ENCODE measurements at regions not wholly inside any gene's neighbourhood (a gene's known extent, or its start where the extent isn't known, plus 50 kb on each side); places are given as distances from the start of the nearest gene placed in this dataset.

DNA sequence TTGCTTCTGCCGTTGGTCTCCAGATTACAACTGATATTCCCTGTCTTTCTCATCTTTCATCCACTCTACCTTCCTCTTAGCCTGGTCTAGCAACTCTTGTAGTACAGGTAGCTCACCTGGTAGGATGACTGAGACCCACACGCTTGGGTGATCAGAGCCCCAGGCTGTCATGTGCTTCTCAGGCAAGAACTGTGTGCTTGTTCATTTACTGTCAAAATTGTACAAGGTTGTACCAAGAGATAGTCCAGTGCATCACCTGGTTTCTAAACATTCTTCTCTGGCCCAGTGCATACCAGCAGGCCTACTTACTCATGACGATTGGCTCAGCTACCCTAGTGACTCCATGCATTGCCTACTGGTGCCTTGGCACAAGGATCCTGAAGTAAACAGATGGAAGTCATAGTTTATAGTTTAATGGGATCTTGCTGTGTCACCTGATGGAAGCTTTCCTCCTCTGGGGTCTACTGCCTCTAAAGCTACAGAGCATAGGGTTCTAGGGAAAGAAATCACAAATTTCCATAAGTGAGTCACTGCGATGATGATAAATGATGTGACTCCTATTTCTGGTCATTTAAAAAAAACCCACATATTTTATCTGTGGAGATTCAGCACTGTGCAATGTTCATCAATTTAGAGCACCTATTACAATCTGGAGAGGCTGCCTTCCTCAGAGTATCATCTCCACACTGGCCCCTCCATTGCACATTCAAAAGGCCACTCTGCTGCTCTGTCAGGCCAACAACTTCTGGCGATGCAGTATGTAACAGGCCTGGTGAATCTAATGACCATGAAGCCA, 481.8 kb upstream of the MEIS1 start:
- DNase-seq (no peak), ATAC-seq (ENCODE audit: insufficient read depth, low read depth) (no peak)
- H3K4me1 ChIP-seq (ENCODE audit: insufficient read depth, low read length) = no peaks in the 10 kb centered on the region
- H4K20me1 ChIP-seq (ENCODE audit: insufficient read depth, low read length) = no peaks in the 10 kb centered on the region
- H3K27ac ChIP-seq (ENCODE audit: low read length) = no peak overlapping the region
- no peaks in the 10 kb centered on the region for H3K27me3 ChIP-seq (ENCODE audit: insufficient read depth, low read length, poor library complexity)
- no peaks in the 10 kb centered on the region for H3K79me2 ChIP-seq (ENCODE audit: insufficient read depth, low read length)
- no peak overlapping the region for H2AFZ ChIP-seq (ENCODE audit: low read depth, low read length)
- no peak overlapping the region for H3K4me3 ChIP-seq (ENCODE audit: low read depth in 1 of 2, low read length in 2 of 2)
- H3K9ac ChIP-seq (ENCODE audit: low read depth, low read length) = no peak overlapping the region
- H3K9me3 ChIP-seq (ENCODE audit: insufficient read depth, low read length, severe bottlenecking) = no peaks in the 10 kb centered on the region
- TF ChIP-seq EZH2 (IDR thresholded peaks at IDR 0.05; ENCODE audit: borderline replicate concordance, low read depth, low read length, severe bottlenecking) = no peak
- TF ChIP-seq, protein P1, sequence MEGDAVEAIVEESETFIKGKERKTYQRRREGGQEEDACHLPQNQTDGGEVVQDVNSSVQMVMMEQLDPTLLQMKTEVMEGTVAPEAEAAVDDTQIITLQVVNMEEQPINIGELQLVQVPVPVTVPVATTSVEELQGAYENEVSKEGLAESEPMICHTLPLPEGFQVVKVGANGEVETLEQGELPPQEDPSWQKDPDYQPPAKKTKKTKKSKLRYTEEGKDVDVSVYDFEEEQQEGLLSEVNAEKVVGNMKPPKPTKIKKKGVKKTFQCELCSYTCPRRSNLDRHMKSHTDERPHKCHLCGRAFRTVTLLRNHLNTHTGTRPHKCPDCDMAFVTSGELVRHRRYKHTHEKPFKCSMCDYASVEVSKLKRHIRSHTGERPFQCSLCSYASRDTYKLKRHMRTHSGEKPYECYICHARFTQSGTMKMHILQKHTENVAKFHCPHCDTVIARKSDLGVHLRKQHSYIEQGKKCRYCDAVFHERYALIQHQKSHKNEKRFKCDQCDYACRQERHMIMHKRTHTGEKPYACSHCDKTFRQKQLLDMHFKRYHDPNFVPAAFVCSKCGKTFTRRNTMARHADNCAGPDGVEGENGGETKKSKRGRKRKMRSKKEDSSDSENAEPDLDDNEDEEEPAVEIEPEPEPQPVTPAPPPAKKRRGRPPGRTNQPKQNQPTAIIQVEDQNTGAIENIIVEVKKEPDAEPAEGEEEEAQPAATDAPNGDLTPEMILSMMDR (IDR thresholded peaks at IDR 0.05; ENCODE audit: borderline replicate concordance, extremely low read depth, low read length, poor library complexity, severe bottlenecking) = no peak
- H3K4me2 ChIP-seq (ENCODE audit: insufficient read depth, low read length) = no peak overlapping the region
- no peaks in the 10 kb centered on the region for H3K36me3 ChIP-seq (ENCODE audit: insufficient read depth, low read length)

DNA sequence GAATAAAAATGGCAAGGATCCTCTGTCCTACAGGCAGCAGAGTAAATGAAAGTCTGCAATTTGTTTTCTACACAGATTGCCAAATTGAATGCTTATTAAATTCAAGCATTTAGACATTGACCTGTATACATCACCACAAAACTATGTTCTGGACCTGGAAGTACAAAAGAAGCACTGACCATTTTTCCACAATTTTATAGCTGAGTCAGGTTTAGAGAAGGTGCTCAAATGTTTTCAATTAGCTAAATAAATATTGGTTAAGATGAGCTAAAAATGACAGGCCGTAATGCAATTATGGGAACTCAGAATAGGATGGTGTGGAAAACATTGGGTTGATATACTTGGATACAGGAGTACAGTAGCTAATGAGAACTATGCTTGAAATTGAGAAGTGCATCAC, 490.7 kb upstream of the MEIS1 start:
- TF ChIP-seq, protein P1 (IDR thresholded peaks at IDR 0.05; ENCODE audit: borderline replicate concordance, extremely low read depth, low read length, poor library complexity, severe bottlenecking) = no peak
- no peak for TF ChIP-seq EZH2 (IDR thresholded peaks at IDR 0.05; ENCODE audit: borderline replicate concordance, low read depth, low read length, severe bottlenecking)

DNA sequence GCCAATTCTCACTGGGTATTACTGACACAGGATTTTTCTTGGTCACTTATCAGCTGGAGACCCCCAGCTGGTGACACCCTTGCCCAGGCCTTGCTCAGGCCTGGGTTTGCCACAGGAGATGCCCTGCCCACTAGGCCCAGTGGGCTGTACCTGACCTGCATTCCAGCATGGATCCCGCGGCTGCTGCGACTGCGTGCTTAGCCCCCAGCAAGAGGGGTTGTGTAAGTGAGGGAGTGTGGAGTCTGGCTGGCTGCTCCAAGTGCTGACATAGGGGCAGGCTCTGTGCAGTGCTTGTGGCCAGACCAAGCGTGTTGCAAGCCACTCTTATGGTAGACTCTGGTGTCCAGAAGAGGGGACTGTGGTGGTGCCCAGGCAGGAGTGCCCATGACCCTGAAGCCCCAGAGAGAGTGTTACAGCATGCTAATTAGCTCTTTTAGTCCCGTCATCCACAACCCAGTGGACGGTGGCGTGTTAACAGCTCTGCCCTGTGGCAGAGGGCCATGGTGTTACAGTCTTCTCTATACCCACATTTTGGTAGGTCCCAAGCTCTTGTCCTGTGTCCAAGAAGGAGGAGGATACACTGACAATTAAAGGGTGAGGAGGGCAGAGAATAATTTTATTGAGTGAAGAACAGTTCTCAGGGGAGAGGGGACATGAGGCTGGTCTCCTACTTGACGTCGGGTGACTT, 491.7 kb upstream of the MEIS1 start:
- no peaks in the 10 kb centered on the region for H3K27me3 ChIP-seq (ENCODE audit: insufficient read depth, low read length, poor library complexity)
- no peak overlapping the region for H3K4me3 ChIP-seq (ENCODE audit: low read depth in 1 of 2, low read length in 2 of 2)
- no peaks in the 10 kb centered on the region for H3K4me1 ChIP-seq (ENCODE audit: insufficient read depth, low read length)
- no peaks in the 10 kb centered on the region for H3K79me2 ChIP-seq (ENCODE audit: insufficient read depth, low read length)
- no peaks in the 10 kb centered on the region for H3K36me3 ChIP-seq (ENCODE audit: insufficient read depth, low read length)
- peaks cover 2% of the 10 kb centered on the region for H3K9me3 ChIP-seq (ENCODE audit: insufficient read depth, low read length, severe bottlenecking)
- H3K9ac ChIP-seq (ENCODE audit: low read depth, low read length) = no peak overlapping the region
- TF ChIP-seq EZH2 (IDR thresholded peaks at IDR 0.05; ENCODE audit: borderline replicate concordance, low read depth, low read length, severe bottlenecking) = no peak
- no peak for DNase-seq
- no peak for ATAC-seq (ENCODE audit: insufficient read depth, low read depth)
- H3K27ac ChIP-seq (ENCODE audit: low read length) = no peak overlapping the region
- H2AFZ ChIP-seq (ENCODE audit: low read depth, low read length) = no peak overlapping the region
- no peak overlapping the region for H3K4me2 ChIP-seq (ENCODE audit: insufficient read depth, low read length)
- no peaks in the 10 kb centered on the region for H4K20me1 ChIP-seq (ENCODE audit: insufficient read depth, low read length)

More for the DNA sequence above, 490.7 kb upstream of the MEIS1 start:
- H2AFZ ChIP-seq (ENCODE audit: low read depth, low read length) = no peak overlapping the region
- no peak overlapping the region for H3K27ac ChIP-seq (ENCODE audit: low read length)
- DNase-seq (no peak), ATAC-seq (ENCODE audit: insufficient read depth, low read depth) (no peak)
- H3K4me1 ChIP-seq (ENCODE audit: insufficient read depth, low read length) = no peaks in the 10 kb centered on the region
- no peak overlapping the region for H3K4me3 ChIP-seq (ENCODE audit: low read depth in 1 of 2, low read length in 2 of 2)
- no peak overlapping the region for H3K4me2 ChIP-seq (ENCODE audit: insufficient read depth, low read length)
- no peaks in the 10 kb centered on the region for H4K20me1 ChIP-seq (ENCODE audit: insufficient read depth, low read length)
- H3K9ac ChIP-seq (ENCODE audit: low read depth, low read length) = no peak overlapping the region
- H3K9me3 ChIP-seq (ENCODE audit: insufficient read depth, low read length, severe bottlenecking) = peaks cover 2% of the 10 kb centered on the region
- H3K27me3 ChIP-seq (ENCODE audit: insufficient read depth, low read length, poor library complexity) = no peaks in the 10 kb centered on the region
- H3K36me3 ChIP-seq (ENCODE audit: insufficient read depth, low read length) = no peaks in the 10 kb centered on the region
- H3K79me2 ChIP-seq (ENCODE audit: insufficient read depth, low read length) = no peaks in the 10 kb centered on the region

DNA sequence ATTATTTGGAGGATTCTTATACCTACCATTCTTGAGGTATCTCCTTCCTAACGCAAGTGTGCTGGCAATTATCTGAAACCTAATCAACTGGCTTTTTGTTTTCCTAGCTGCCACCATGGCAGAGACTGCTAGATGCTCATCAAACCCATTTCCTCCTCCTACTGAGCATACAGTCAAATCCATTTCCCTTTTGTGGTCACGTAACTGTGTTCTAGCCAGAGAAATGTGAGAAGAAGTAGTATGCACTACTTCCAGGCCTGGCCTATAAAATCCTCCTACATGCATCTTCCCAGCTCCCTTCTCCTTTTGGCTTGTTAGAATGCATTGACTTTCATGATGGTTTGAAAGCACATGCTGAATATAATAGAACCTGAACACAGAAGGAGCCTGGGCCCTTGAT, 494.1 kb upstream of the MEIS1 start:
- ATAC-seq (ENCODE audit: insufficient read depth, low read depth) = 0 out of 3 replicates have a peak, but pooled peaks have one; percentile 35
- H3K4me2 ChIP-seq (ENCODE audit: insufficient read depth, low read length) = no peak overlapping the region

More for the DNA sequence above, 494.1 kb upstream of the MEIS1 start:
- Histone ChIP-seq H2AFZ (ENCODE audit: low read depth, low read length) (no peak overlapping the region), H3K4me1 (ENCODE audit: insufficient read depth, low read length) (no peaks in the 10 kb centered on the region), H3K4me3 (ENCODE audit: low read depth in 1 of 2, low read length in 2 of 2) (no peak overlapping the region), H4K20me1 (ENCODE audit: insufficient read depth, low read length) (no peaks in the 10 kb centered on the region), H3K9me3 (ENCODE audit: insufficient read depth, low read length, severe bottlenecking) (peaks cover 2% of the 10 kb centered on the region), H3K27ac (ENCODE audit: low read length) (no peak overlapping the region), H3K36me3 (ENCODE audit: insufficient read depth, low read length) (no peaks in the 10 kb centered on the region), H3K27me3 (ENCODE audit: insufficient read depth, low read length, poor library complexity) (no peaks in the 10 kb centered on the region), H3K79me2 (ENCODE audit: insufficient read depth, low read length) (no peaks in the 10 kb centered on the region), H3K9ac (ENCODE audit: low read depth, low read length) (no peak overlapping the region)
- DNase-seq = no peak
- TF ChIP-seq, protein P1 (IDR thresholded peaks at IDR 0.05; ENCODE audit: borderline replicate concordance, extremely low read depth, low read length, poor library complexity, severe bottlenecking) = no peak
- no peak for TF ChIP-seq EZH2 (IDR thresholded peaks at IDR 0.05; ENCODE audit: borderline replicate concordance, low read depth, low read length, severe bottlenecking)
